Endothelial cell of hepatic sinusoid (primary cell): ENCODE measurements at regions not wholly inside any gene's neighbourhood (a gene's known extent, or its start where the extent isn't known, plus 50 kb on each side); places are given as distances from the start of the nearest gene placed in this dataset.

Source experiments
- in situ Hi-C: cut with HindIII; loops from 2 replicates; pipeline ENCODE4 v1.10.0; 2017; ENCODE audit warnings: low sequenced_read_pairs

- in situ Hi-C loops = loop anchor here (5.0 kb wide), 1 partner anchor 538 kb away; no protein-coding TSS in a partner anchor
Observed at GRCh38 chr5:88144219-88145001, 124.2 kb downstream of the TMEM161B start.

DNA sequence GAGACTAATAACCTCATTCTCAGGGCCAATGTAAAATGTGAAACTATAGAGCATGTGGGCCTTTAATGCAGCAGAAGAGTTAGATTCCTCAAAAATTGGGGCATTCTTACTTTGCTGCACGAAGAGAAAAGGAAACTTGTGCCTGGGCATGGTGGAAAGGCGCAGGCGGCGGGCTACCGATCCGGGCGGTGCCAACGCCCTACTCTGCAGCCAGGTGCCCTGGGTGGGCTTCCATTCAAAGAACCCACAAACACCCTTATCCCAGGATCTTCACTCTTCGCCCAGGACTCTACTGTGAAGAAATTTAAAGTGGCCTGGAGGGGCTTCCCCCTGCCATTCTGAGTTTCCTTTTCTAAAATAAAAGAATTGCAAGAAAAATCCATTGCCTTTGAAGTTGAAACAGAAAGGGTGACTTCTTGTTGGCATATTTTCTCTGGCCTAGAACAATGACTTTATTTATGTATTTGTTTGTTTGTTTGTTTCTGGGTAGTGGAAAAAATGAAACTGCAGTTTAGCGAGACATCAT lies 124.9 kb downstream of the TMEM161B start:
- in situ Hi-C loops = loop anchor here (5.0 kb wide), 1 partner anchor 539 kb away; no protein-coding TSS in a partner anchor

- in situ Hi-C loops = loop anchor here (5.0 kb wide), 1 partner anchor 539 kb away; no protein-coding TSS in a partner anchor
Observed at GRCh38 chr5:88142886-88143692, 125.6 kb downstream of the TMEM161B start.

DNA sequence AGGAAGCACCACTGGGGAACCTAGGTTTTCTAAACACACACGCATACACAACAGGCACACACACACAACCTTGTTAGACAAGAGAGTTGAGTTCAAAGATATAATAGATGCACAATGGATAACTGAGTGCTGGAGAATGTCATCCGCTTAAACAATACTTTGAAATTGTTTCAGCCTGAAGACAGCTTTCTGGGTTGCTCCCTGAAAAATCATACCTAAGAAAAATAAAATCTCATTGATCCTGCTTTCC lies 126.1 kb downstream of the TMEM161B start:
- in situ Hi-C loops = loop anchor here (5.0 kb wide), 1 partner anchor 540 kb away; no protein-coding TSS in a partner anchor

- in situ Hi-C loops = loop anchor here (5.0 kb wide), 1 partner anchor 541 kb away; no protein-coding TSS in a partner anchor
Observed at GRCh38 chr5:88140856-88141752, 127.5 kb downstream of the TMEM161B start.

DNA sequence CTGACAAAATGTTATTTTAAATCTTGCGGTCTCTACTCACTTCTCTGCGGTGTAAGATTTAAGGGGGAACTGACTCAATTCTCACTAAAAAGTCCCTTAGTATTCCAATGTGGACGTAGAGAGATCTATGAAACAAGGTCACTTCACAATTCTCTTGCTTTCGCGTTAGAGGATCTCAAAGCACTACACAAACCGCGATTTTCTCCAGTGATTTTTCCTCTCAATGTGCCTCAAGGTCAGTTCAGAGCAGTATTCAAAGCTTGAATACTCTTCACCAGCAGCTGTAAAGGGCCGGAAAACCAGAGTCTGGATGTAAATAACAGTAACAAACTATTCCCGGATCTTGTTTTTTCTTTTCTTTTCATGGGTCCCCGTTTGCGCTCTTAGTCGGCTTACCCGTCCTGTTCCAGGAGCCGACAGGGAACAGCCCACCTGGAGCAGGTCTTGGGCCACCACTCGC lies 128.2 kb downstream of the TMEM161B start:
- in situ Hi-C loops = loop anchor here (5.0 kb wide), 1 partner anchor 542 kb away; no protein-coding TSS in a partner anchor

- in situ Hi-C loops = no loop called here
Observed at GRCh38 chr5:88130211-88130815, 138.3 kb downstream of the TMEM161B start.

GRCh38 chr5:88128813-88129212 lies 139.8 kb downstream of the TMEM161B start:
- in situ Hi-C loops = no loop called here

GRCh38 chr5:88119535-88120125 lies 149.0 kb downstream of the TMEM161B start:
- in situ Hi-C loops = no loop called here

DNA sequence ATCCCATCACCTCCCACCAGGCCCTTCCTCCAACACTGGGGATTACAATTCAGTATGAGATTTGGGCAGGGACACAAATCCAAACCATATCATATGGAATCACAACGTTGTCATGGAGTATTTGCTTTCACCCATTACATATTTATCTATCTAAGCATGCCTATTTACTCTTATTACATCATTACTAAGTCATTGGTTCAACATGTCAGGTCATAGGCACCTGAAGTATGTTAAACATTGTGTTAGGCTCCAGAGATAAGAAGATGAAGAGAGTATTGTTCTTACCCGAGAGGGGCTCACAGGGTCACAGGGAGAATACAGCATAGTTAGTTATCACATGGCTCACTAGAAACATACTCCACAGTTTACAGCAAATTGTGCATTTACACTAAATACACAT lies 150.5 kb downstream of the TMEM161B start:
- in situ Hi-C loops = no loop called here

- in situ Hi-C loops = no loop called here
Observed at GRCh38 chr5:88117546-88117945, 151.1 kb downstream of the TMEM161B start.

DNA sequence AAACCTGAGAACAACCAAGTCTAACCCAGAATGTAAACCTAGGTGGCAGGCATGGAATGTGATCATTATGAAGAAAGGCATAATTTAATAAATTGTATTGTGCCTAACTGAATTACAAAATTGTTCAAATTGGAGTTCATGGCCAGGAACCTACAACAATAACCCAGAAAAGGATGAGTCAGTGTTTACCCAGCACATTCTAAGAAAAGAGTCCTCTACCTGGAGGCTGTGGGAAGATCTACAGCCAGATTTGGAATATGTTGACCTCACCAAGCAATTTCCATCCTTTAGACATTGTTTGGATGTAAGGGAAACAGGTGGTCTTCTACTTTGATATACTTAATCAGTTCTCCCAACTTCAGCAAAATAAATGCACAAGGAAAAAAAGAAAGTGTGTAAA lies 152.2 kb downstream of the TMEM161B start:
- in situ Hi-C loops = no loop called here

DNA sequence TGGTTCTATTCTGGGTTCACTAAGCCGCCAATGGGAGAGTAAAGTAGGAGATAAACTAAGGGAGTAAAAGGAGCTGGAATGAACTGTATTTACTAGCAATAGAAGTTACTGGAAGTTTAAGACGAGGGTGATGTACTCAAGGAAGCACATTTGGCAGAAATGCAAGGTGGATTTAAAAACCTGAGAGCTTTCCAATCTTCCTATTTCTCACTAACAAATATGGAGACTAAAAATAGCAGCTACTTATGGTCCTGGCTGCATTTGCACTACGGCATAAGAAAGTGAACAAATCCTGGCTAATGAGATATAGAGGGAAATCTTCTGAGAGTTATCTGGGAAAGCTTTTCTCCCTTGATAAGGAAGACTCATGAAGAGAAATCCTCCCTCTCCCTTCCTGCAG lies 153.4 kb downstream of the TMEM161B start:
- in situ Hi-C loops = no loop called here

- in situ Hi-C loops = no loop called here
Observed at GRCh38 chr5:88113429-88113828, 155.2 kb downstream of the TMEM161B start.

DNA sequence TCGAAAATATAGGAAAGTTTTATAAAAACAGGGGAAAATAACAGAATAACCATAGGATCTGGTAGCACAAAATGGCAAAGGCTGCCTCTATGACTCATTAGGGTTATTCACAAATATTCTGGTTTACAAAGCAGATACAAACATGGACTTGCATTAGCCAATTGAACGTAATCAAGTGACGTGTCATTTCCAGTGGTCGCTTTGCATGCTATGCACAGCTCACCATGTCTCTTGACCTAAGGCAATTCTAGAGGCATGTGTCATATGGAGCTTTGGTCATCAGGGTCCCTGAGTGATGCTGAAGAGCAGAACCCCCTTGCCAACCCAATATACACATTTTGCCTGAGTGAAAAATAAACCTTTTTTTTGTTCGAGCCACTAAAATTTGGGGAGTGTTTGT lies 158.8 kb downstream of the TMEM161B start:
- in situ Hi-C loops = no loop called here

DNA sequence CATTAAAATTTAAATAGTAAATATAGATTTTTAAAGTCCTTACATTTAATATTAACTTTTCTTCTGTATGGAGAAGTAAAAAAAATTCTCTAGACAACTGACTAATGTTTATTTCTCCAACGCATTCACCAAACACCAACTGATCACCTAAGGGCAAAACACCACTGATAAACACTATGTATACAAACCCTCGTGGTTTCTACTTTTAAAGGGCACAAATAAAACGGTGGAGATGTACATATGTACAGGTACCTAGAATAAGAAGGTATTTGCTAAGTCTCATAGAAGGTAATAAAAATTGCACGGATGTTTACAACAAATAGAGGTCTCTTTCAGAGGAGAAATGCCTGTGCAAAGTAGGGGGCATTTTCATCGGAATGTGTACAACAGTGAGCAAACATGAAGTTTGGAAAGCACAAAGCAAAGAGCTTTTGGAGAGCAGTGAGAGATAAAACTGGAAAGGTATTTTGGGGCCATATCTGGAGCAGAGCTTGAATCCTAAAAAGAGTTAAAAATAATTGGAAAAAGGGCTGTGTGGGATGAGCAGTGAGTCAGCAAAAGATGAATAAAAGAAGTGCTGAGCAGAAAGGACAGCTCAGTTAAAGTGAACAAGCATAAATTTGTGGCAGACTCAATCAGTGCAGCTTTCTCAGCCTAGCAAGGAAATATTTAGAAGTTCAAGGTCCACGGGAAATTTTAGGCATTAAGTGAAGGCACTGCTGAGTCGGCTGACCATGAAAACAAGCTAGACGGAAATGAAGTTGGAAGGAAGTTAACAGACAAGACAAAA lies 160.0 kb downstream of the TMEM161B start:
- in situ Hi-C loops = no loop called here

GRCh38 chr5:88094906-88095496 lies 173.6 kb downstream of the TMEM161B start:
- in situ Hi-C loops = no loop called here

DNA sequence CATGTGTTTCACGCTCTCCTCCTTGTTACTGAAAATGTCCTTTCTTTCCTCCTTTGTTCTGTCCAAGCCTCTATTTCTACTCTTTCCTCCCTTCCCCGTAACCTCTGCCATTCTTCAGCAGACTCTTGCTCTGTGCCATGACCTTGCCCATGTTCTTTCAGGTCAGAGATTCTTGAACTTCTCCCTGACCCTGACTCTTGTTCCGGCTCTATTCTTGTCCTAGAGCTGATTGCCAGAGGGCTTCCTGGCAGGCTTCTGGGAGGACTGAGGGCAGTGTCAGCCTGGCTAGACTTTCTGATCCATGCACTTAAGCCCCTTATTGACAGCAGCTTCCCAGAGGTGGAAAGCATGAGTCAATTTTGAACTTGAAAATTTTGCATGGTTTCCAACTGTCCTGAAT lies 174.2 kb downstream of the TMEM161B start:
- in situ Hi-C loops = no loop called here

DNA sequence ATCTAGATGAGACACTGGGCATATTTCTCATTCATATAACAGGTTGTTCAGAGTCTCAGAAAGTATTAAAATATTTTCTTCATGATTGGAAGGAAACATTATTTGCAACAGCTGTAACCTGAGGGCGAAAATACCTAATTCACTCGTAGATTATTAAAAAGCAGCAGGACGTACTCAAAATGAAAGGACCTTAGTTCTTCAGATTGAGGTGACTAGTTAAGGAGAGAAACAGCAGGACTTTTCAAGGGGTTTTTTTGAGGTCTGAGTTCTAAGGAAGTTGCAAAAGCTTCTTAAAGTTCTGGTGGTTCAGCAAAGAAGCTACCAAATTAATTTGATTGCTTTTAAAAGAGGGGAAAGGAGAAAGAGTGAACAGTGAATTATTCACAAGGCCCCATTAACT lies 174.9 kb downstream of the TMEM161B start:
- in situ Hi-C loops = no loop called here
